WTC11 (cell line): ENCODE measurements at regions not wholly inside any gene's neighbourhood (a gene's known extent, or its start where the extent isn't known, plus 50 kb on each side); places are given as distances from the start of the nearest gene placed in this dataset.

Experiments
- ATAC-seq: fragments of 200-7000 bp; cut with Tn5 transposase; 2 replicates; pipeline ENCODE4 v1.10.0; 2021; ENCODE audit warnings: mild to moderate bottlenecking, moderate library complexity
- CTCF ChIA-PET: fragments of 300-600 bp; sonication (Branson Sonifier 250); formaldehyde crosslinking; loops from one replicate; lab custom pipeline; 2021; ENCODE audit warnings: antibody characterized with exemption; lab: Charles Lee
- POLR2A ChIA-PET: fragments of 350-600 bp; sonication (Branson Sonifier 250); formaldehyde crosslinking; loops from one replicate; lab custom pipeline; 2021; ENCODE audit warnings: antibody characterized with exemption; lab: Charles Lee
- DNase-seq: peaks from one replicate; pipeline ENCODE4 v3.0.0; 2021; ENCODE audit warnings: low spot score
- H3K27ac Mint-ChIP-seq: 2 replicates; pipeline ENCODE4 v1.8.0; 2021; ENCODE audit warnings: mixed read lengths
- H3K27me3 Mint-ChIP-seq: 2 replicates; pipeline ENCODE4 v1.8.0; 2021; ENCODE audit warnings: low read depth, mild to moderate bottlenecking, moderate library complexity, mixed read lengths
- H3K36me3 Mint-ChIP-seq: 2 replicates; pipeline ENCODE4 v1.8.0; 2021; ENCODE audit warnings: mixed read lengths
- H3K4me1 Mint-ChIP-seq: 2 replicates; pipeline ENCODE4 v1.8.0; 2022; ENCODE audit warnings: mixed read lengths
- H3K4me3 Mint-ChIP-seq: 2 replicates; pipeline ENCODE4 v1.8.0; 2021; ENCODE audit warnings: mild to moderate bottlenecking, moderate library complexity, mixed read lengths
- H3K9me3 Mint-ChIP-seq: 2 replicates; pipeline ENCODE4 v1.8.0; 2021; ENCODE audit warnings: mixed read lengths
- E2F4 ChIP-seq: sonication (generic); formaldehyde crosslinking; IDR thresholded peaks from 2 replicates; pipeline ENCODE4 v1.8.1; 2022; ENCODE audit warnings: low read depth, mild to moderate bottlenecking, moderate library complexity, missing genetic modification reagents, borderline replicate concordance
- IRF1 ChIP-seq: sonication (generic); formaldehyde crosslinking; IDR thresholded peaks from 2 replicates; pipeline ENCODE4 v1.8.0; 2023; ENCODE audit warnings: missing genetic modification reagents
- MXD4 ChIP-seq: fragments of 250-450 bp; sonication (Bioruptor Pico); IDR thresholded peaks from 2 replicates; pipeline ENCODE4 v1.8.0; 2021; ENCODE audit warnings: mild to moderate bottlenecking, moderate library complexity, borderline replicate concordance
- NFE2L1 ChIP-seq: sonication (generic); formaldehyde crosslinking; IDR thresholded peaks from 2 replicates; pipeline ENCODE4 v1.8.1; 2023; ENCODE audit warnings: missing genetic modification reagents
- SMAD4 ChIP-seq: sonication (generic); formaldehyde crosslinking; IDR thresholded peaks from 2 replicates; pipeline ENCODE4 v1.8.0; 2022; ENCODE audit warnings: mild to moderate bottlenecking, missing genetic modification reagents
- TEAD4 ChIP-seq: sonication (generic); formaldehyde crosslinking; IDR thresholded peaks from 2 replicates; pipeline ENCODE4 v1.8.0; 2022; ENCODE audit warnings: mild to moderate bottlenecking, missing genetic modification reagents
- TP53 ChIP-seq: sonication (generic); formaldehyde crosslinking; IDR thresholded peaks from 2 replicates; pipeline ENCODE4 v1.8.1; 2023; ENCODE audit warnings: mild to moderate bottlenecking, missing genetic modification reagents
- ZNF317 ChIP-seq: sonication (generic); formaldehyde crosslinking; IDR thresholded peaks from 2 replicates; pipeline ENCODE4 v1.8.1; 2023; ENCODE audit warnings: low read depth, mild to moderate bottlenecking, moderate library complexity, missing genetic modification reagents, borderline replicate concordance
- ZNF396 ChIP-seq: fragments of 250-450 bp; sonication (Bioruptor Pico); IDR thresholded peaks from 2 replicates; pipeline ENCODE4 v1.8.0; 2021; ENCODE audit warnings: mild to moderate bottlenecking, moderate library complexity, borderline replicate concordance
- TF ChIP-seq, protein P1 (sequence below): sonication (generic); formaldehyde crosslinking; IDR thresholded peaks from 2 replicates; pipeline ENCODE4 v1.8.0; 2023; ENCODE audit warnings: mild to moderate bottlenecking, missing genetic modification reagents
- TF ChIP-seq, protein P2 (sequence below): sonication (generic); formaldehyde crosslinking; IDR thresholded peaks from 2 replicates; pipeline ENCODE4 v1.8.0; 2023; ENCODE audit warnings: missing genetic modification reagents, mild to moderate bottlenecking, borderline replicate concordance
- TF ChIP-seq, protein P3 (sequence below): fragments of 200-600 bp; IDR thresholded peaks from 2 replicates; pipeline ENCODE4 v1.8.0; 2022; ENCODE audit warnings: antibody characterized with exemption

DNA sequence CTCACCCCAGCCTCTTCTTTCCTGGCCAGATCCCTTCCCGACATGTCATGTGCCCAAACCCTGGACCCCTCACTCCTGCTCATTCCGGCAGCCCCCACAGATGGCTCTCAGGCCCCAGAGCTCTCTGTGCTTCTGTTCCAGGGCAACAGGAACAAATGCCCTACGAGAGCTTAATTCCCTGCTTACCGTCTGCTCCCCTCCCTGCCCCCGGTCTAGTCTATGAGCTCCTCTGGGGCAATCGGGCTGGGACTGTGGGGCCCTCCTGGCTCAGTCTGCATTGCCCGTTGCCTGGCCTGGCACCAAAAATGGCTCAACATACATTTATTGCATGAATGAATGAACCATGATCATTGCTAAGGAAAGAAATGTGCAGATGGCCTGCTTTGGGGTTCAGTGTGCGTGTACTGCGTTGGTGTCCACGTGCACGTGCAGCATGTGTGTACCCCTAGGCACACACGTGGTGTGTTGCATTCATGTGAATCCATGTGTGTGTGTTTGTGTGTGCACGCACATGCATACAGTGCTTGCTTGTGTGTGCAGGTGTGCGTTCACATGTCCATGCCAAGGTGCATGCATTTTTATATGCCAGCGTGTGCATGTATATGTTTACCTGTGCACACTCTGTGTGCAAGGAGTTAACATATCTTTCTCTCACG is 201.2 kb upstream of the IER5L start (continued):
- TF ChIP-seq IRF1 (CRISPR knock-in tag) (no peak), MXD4 (CRISPR knock-in tag) (no peak), SMAD4 (no peak), TEAD4 (CRISPR knock-in tag) (no peak), E2F4 (CRISPR knock-in tag) (no peak)
- TF ChIP-seq, protein P1, sequence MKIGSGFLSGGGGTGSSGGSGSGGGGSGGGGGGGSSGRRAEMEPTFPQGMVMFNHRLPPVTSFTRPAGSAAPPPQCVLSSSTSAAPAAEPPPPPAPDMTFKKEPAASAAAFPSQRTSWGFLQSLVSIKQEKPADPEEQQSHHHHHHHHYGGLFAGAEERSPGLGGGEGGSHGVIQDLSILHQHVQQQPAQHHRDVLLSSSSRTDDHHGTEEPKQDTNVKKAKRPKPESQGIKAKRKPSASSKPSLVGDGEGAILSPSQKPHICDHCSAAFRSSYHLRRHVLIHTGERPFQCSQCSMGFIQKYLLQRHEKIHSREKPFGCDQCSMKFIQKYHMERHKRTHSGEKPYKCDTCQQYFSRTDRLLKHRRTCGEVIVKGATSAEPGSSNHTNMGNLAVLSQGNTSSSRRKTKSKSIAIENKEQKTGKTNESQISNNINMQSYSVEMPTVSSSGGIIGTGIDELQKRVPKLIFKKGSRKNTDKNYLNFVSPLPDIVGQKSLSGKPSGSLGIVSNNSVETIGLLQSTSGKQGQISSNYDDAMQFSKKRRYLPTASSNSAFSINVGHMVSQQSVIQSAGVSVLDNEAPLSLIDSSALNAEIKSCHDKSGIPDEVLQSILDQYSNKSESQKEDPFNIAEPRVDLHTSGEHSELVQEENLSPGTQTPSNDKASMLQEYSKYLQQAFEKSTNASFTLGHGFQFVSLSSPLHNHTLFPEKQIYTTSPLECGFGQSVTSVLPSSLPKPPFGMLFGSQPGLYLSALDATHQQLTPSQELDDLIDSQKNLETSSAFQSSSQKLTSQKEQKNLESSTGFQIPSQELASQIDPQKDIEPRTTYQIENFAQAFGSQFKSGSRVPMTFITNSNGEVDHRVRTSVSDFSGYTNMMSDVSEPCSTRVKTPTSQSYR = no peak

DNA sequence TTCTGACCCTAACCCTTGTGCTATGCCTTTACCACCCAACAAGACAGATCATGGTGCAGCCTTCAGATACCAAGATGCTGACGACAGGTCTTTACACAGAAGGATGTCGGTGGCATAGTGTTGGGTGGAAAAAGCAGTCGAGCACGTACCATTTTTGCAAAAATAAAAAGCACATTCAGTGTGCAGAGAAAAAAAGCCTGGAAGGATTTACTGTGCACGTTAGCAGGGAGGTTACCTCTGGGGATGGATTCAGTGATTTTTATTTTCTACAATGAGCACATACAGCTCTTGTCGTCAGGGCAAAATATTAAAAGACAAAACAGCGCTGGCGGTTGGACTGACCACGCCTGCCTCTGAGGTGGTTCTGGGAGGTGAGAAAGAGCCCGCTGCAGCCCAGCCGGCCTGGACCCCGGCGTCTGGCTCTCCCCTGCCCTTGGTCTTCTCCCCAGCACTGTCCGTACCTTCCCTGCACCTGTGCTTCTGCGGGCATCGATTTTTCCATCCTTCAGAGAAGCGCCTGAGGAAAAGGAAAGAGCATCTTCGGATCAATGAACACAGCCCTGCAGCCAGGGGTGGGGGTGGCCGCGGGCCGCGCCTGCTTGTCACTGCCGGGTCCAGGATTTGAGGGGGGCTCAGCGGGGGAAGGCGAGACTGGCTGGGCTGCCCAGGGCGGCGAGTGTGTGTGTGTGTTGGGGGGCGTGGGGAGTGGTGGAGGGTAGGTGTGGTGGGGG is 200.0 kb upstream of the IER5L start:
- Mint-ChIP-seq H3K4me1 (peaks cover 26% of the 10 kb centered on the region), H3K36me3 (no peaks in the 10 kb centered on the region), H3K4me3 (no peak overlapping the region), H3K9me3 (peaks cover 5% of the 10 kb centered on the region; the same call in 1 of the 2 replicates), H3K27me3 (no peaks in the 10 kb centered on the region; the same call in 1 of the 2 replicates), H3K27ac (no peak overlapping the region)
- POLR2A ChIA-PET = no interaction called here
- no peak for ATAC-seq
- DNase-seq = no peak
- CTCF ChIA-PET = no interaction called here
- TF ChIP-seq SMAD4 (no peak), NFE2L1 (CRISPR knock-in tag) (no peak), ZNF317 (CRISPR knock-in tag) (no peak), ZNF396 (CRISPR knock-in tag) (no peak), TP53 (CRISPR knock-in tag) (no peak)
- TF ChIP-seq, protein P2, sequence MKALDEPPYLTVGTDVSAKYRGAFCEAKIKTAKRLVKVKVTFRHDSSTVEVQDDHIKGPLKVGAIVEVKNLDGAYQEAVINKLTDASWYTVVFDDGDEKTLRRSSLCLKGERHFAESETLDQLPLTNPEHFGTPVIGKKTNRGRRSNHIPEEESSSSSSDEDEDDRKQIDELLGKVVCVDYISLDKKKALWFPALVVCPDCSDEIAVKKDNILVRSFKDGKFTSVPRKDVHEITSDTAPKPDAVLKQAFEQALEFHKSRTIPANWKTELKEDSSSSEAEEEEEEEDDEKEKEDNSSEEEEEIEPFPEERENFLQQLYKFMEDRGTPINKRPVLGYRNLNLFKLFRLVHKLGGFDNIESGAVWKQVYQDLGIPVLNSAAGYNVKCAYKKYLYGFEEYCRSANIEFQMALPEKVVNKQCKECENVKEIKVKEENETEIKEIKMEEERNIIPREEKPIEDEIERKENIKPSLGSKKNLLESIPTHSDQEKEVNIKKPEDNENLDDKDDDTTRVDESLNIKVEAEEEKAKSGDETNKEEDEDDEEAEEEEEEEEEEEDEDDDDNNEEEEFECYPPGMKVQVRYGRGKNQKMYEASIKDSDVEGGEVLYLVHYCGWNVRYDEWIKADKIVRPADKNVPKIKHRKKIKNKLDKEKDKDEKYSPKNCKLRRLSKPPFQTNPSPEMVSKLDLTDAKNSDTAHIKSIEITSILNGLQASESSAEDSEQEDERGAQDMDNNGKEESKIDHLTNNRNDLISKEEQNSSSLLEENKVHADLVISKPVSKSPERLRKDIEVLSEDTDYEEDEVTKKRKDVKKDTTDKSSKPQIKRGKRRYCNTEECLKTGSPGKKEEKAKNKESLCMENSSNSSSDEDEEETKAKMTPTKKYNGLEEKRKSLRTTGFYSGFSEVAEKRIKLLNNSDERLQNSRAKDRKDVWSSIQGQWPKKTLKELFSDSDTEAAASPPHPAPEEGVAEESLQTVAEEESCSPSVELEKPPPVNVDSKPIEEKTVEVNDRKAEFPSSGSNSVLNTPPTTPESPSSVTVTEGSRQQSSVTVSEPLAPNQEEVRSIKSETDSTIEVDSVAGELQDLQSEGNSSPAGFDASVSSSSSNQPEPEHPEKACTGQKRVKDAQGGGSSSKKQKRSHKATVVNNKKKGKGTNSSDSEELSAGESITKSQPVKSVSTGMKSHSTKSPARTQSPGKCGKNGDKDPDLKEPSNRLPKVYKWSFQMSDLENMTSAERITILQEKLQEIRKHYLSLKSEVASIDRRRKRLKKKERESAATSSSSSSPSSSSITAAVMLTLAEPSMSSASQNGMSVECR (CRISPR knock-in tag) = no peak
- TF ChIP-seq, protein P3, sequence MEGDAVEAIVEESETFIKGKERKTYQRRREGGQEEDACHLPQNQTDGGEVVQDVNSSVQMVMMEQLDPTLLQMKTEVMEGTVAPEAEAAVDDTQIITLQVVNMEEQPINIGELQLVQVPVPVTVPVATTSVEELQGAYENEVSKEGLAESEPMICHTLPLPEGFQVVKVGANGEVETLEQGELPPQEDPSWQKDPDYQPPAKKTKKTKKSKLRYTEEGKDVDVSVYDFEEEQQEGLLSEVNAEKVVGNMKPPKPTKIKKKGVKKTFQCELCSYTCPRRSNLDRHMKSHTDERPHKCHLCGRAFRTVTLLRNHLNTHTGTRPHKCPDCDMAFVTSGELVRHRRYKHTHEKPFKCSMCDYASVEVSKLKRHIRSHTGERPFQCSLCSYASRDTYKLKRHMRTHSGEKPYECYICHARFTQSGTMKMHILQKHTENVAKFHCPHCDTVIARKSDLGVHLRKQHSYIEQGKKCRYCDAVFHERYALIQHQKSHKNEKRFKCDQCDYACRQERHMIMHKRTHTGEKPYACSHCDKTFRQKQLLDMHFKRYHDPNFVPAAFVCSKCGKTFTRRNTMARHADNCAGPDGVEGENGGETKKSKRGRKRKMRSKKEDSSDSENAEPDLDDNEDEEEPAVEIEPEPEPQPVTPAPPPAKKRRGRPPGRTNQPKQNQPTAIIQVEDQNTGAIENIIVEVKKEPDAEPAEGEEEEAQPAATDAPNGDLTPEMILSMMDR = no peak
